ENCODE measurements at regions not wholly inside any gene's neighbourhood (a gene's known extent, or its start where the extent isn't known, plus 50 kb on each side); places are given as distances from the start of the nearest gene placed in this dataset.

DNA sequence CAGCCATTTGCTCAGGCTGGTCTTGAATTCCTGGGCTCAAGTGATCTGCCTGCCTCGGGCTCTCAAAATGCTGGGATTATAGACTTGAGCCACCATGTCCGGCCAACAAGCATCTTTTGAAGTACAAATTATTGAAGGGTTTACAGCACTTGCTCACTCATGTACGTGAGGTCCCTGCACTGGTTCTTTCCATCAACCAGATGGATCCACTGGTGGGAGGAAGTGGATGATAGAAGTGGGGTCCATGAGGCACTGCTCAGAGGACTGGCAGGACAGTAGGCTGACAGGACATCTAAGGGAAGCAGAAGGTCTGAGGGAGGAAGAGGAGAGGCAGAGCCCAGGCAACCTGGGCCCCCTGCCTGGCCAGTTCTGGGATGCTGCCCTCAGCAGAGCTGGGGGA is 109.2 kb upstream of the NXT1 start:
- peaks cover 20% of the 10 kb centered on the region for H3K4me1 ChIP-seq
- peaks cover 23% of the 10 kb centered on the region for H3K27me3 ChIP-seq (ENCODE audit: low read depth)
- peaks cover 12% of the 10 kb centered on the region for H3K9me3 ChIP-seq (replicated peaks)
- DNase-seq, result no peak
- TF ChIP-seq, protein P1, sequence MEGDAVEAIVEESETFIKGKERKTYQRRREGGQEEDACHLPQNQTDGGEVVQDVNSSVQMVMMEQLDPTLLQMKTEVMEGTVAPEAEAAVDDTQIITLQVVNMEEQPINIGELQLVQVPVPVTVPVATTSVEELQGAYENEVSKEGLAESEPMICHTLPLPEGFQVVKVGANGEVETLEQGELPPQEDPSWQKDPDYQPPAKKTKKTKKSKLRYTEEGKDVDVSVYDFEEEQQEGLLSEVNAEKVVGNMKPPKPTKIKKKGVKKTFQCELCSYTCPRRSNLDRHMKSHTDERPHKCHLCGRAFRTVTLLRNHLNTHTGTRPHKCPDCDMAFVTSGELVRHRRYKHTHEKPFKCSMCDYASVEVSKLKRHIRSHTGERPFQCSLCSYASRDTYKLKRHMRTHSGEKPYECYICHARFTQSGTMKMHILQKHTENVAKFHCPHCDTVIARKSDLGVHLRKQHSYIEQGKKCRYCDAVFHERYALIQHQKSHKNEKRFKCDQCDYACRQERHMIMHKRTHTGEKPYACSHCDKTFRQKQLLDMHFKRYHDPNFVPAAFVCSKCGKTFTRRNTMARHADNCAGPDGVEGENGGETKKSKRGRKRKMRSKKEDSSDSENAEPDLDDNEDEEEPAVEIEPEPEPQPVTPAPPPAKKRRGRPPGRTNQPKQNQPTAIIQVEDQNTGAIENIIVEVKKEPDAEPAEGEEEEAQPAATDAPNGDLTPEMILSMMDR (IDR thresholded peaks at IDR 0.05; ENCODE audit: borderline replicate concordance), result no peak
- H3K36me3 ChIP-seq, result no peaks in the 10 kb centered on the region
- intact Hi-C loops (cut with micrococcal nuclease), result loop anchor here (10.0 kb wide), 1 partner anchor 103 kb away; no protein-coding TSS in a partner anchor
- H3K4me3 ChIP-seq, result no peak overlapping the region
- no peak overlapping the region for H3K27ac ChIP-seq (replicated peaks)

DNA sequence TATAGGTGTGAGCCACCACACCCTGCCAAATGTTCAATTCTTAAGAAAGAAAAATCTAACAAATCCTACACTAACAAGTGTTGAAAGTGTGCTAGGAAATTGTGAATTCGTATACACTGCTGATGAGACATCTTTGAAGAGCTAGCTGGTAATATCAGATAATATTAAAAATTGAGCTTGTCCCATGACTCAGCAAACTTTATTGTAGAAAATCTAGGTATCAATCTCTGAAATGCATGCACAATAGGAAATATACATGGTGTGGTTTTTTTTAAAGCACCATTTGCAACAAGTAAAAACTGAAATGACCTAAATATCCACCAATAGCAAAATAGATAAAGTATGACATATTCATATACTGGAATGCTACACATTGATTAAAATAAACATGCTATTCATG is 110.1 kb upstream of the NXT1 start:
- Histone ChIP-seq H3K9me3 (replicated peaks) (peaks cover 12% of the 10 kb centered on the region), H3K4me3 (no peak overlapping the region), H3K36me3 (no peaks in the 10 kb centered on the region), H3K27ac (replicated peaks) (no peak overlapping the region), H3K27me3 (ENCODE audit: low read depth) (peaks cover 23% of the 10 kb centered on the region), H3K4me1 (peaks cover 11% of the 10 kb centered on the region)
- no peak for DNase-seq
- TF ChIP-seq, protein P1 (IDR thresholded peaks at IDR 0.05; ENCODE audit: borderline replicate concordance), result no peak
- intact Hi-C loops (cut with micrococcal nuclease), result loop anchor here (10.0 kb wide), 1 partner anchor 104 kb away; no protein-coding TSS in a partner anchor

DNA sequence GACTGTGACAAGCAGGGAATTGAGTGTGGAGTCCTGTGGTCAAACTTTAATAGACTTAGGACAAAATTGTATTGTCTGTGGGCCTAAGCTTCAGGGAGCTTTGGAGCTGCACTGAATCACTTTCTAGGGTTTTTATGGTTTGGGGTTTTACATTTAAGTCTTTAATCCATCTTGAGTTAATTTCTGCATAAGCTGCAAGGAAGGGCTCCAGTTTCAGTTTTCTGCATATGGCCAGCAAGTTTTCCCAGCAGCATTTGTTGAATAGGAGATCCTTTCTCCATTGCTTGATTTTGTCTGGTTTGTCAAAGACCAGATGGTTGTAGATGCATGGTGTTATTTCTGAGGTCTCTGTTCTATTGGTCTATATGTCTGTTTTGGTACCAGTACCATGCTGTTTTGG is 113.4 kb upstream of the NXT1 start:
- TF ChIP-seq, protein P1 (IDR thresholded peaks at IDR 0.05; ENCODE audit: borderline replicate concordance), result no peak
- H3K9me3 ChIP-seq (replicated peaks), result peaks cover 14% of the 10 kb centered on the region
- intact Hi-C loops (cut with micrococcal nuclease), result no loop called here
- H3K4me1 ChIP-seq, result peaks cover 6% of the 10 kb centered on the region
- DNase-seq, result no peak
- no peaks in the 10 kb centered on the region for H3K36me3 ChIP-seq
- peaks cover 15% of the 10 kb centered on the region for H3K27me3 ChIP-seq (ENCODE audit: low read depth)
- H3K27ac ChIP-seq (replicated peaks), result no peak overlapping the region
- no peak overlapping the region for H3K4me3 ChIP-seq

DNA sequence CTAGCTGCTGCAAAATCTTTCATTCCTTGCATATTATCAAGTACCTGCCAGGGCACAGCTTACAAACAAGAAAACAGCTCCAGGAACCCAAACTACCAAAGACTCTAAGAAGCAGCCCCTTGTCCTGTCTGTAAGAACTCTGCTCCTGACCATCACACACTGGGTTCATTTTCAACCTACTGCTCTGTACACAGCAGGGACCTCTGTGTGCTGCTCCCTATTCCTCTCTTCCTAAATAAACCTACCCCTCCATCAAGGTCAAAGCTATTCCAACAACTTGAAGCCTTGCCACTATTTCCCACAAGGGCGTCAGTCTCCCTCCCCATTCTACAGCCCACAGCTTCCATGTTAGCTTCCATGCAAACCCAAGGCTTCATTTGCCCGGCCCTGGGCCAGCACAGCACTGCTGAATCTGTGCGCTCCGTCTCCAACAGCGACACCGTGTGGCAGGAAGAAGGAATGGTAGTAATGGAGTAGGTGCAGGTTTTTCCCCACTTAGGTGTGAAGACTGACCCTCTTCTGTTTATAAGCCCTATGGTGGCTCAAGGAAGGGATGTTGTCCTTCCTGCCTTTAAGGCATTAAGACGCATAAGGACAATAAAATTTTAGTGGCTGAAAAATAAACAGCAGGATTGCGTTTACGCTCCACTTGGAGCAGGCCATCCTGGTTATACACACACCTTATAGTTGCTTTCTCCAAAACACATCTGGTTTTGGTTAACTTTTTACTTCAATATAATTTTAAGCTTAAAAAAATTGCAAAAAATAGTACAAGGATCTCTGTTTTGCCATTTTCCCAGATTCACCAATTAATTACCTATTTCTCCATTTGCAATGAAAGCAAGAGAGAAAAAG is 115.2 kb upstream of the NXT1 start:
- Histone ChIP-seq H3K4me1 (peaks cover 6% of the 10 kb centered on the region), H3K36me3 (no peaks in the 10 kb centered on the region), H3K27me3 (ENCODE audit: low read depth) (peaks cover 9% of the 10 kb centered on the region), H3K4me3 (no peak overlapping the region), H3K9me3 (replicated peaks) (peaks cover 17% of the 10 kb centered on the region), H3K27ac (replicated peaks) (no peak overlapping the region)
- intact Hi-C loops (cut with micrococcal nuclease), result no loop called here
- TF ChIP-seq, protein P1 (IDR thresholded peaks at IDR 0.05; ENCODE audit: borderline replicate concordance), result peak; percentile 91
- peak; percentile 68 for DNase-seq

DNA sequence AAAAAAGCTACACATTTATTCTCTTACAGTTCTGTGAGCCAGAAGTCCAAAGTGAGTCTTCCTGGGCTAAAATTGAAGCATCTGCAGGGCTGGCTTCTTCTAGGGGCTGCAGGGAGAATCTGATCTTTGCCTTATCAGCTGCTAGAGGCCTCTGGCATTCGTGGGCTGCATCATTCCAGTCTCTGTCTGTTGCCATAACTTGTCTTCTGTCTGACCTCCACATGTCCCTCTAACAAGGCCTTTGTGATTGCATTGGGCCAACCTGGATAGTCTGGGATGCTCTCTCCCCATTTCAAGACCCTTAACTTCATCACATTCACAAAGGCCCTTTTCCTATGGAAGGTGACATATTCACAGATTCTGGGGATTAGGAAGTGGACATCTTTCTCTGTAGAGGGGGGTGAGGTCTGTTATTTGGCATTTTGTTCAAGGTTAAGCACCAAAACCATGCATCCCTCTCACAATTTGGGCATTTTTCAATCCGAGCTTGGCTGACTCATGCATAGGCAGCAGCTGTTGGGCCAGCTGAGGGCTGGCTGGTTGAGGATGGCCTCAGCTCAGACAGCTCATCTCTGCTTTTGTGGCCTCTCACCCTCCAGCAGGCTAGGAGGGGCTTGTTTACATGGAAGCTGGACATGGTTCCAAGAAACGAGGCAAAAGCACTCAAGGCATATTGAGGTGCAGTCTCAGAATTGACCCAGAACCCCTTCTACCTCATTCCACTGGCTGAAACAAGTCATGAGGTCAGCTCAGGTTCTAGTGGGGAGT is 116.1 kb upstream of the NXT1 start:
- peaks cover 6% of the 10 kb centered on the region for H3K4me1 ChIP-seq
- no peak for DNase-seq
- no peaks in the 10 kb centered on the region for H3K36me3 ChIP-seq
- TF ChIP-seq, protein P1 (IDR thresholded peaks at IDR 0.05; ENCODE audit: borderline replicate concordance), result no peak
- H3K27ac ChIP-seq (replicated peaks), result no peak overlapping the region
- intact Hi-C loops (cut with micrococcal nuclease), result no loop called here
- H3K27me3 ChIP-seq (ENCODE audit: low read depth), result peaks cover 3% of the 10 kb centered on the region
- H3K4me3 ChIP-seq, result no peak overlapping the region
- H3K9me3 ChIP-seq (replicated peaks), result peaks cover 15% of the 10 kb centered on the region
